OCI-LY7 (cell line): ENCODE measurements at regions not wholly inside any gene's neighbourhood (a gene's known extent, or its start where the extent isn't known, plus 50 kb on each side); places are given as distances from the start of the nearest gene placed in this dataset.

Experiments
- BruUV-seq: library from RNA; stranded (reverse); fragments of 400-500 nt; replicated peaks from 2 replicates; lab custom pipeline; 2021; lab: Mats Ljungman, UMichigan
- CTCF ChIA-PET: fragments of 300-600 bp; sonication (Branson Sonifier 250); formaldehyde crosslinking; loops from one replicate; lab custom pipeline; 2022; ENCODE audit warnings: antibody characterized with exemption; ENCODE audit not compliant: unreplicated experiment; lab: Charles Lee
- POLR2A ChIA-PET: fragments of 300-600 bp; sonication (Branson Sonifier 250); formaldehyde crosslinking; loops from one replicate; lab custom pipeline; 2022; ENCODE audit warnings: antibody characterized with exemption; lab: Charles Lee
- DNase-seq: peaks from one replicate; pipeline ENCODE4 v3.0.0-alpha.2; 2015; ENCODE audit warnings: low spot score
- H2AFZ ChIP-seq: fragments of 200-600 bp; sonication (generic), shearing (Covaris generic); 2 replicates; pipeline ENCODE4 v1.6.1; 2014; ENCODE audit warnings: mild to moderate bottlenecking, antibody characterized with exemption, low read length, moderate library complexity
- H3K27ac ChIP-seq: fragments of 200-600 bp; sonication (generic); 2 replicates; pipeline ENCODE4 v1.5.1; 2014; ENCODE audit warnings: mixed run types, low read depth, mild to moderate bottlenecking, moderate library complexity, low read length, inconsistent platforms; ENCODE audit not compliant: poor library complexity, severe bottlenecking
- H3K36me3 ChIP-seq: fragments of 200-600 bp; sonication (generic); 2 replicates; pipeline ENCODE4 v1.6.1; 2014; ENCODE audit warnings: mild to moderate bottlenecking, antibody characterized with exemption, low read length, moderate library complexity, mixed read lengths; ENCODE audit not compliant: insufficient read depth
- H3K4me1 ChIP-seq: fragments of 200-600 bp; sonication (generic); 2 replicates; pipeline ENCODE4 v1.5.1; 2014; ENCODE audit warnings: mild to moderate bottlenecking, low read length; ENCODE audit not compliant: insufficient read depth, poor library complexity, severe bottlenecking
- H3K4me2 ChIP-seq: fragments of 200-600 bp; sonication (generic); 2 replicates; pipeline ENCODE4 v1.6.1; 2014; ENCODE audit warnings: mild to moderate bottlenecking, low read length
- H3K4me3 ChIP-seq: fragments of 200-600 bp; sonication (generic); 2 replicates; pipeline ENCODE4 v1.5.1; 2014; ENCODE audit warnings: mild to moderate bottlenecking, low read depth, low read length; ENCODE audit not compliant: poor library complexity, severe bottlenecking
- H3K79me2 ChIP-seq: fragments of 200-600 bp; sonication (generic); 2 replicates; pipeline ENCODE4 v1.6.1; 2016; ENCODE audit warnings: low read depth, mild to moderate bottlenecking, low read length, moderate library complexity, mixed read lengths; ENCODE audit not compliant: insufficient read depth
- H3K9me2 ChIP-seq: fragments of 200-600 bp; sonication (generic); 2 replicates; pipeline ENCODE4 v1.6.1; 2016; ENCODE audit warnings: mild to moderate bottlenecking, low read length, mixed read lengths; ENCODE audit not compliant: insufficient read depth
- H3K9me3 ChIP-seq: fragments of 200-600 bp; sonication (generic); 2 replicates; pipeline ENCODE4 v1.6.1; 2014; ENCODE audit warnings: mild to moderate bottlenecking, mixed run types, low read length, mixed read lengths
- H4K20me1 ChIP-seq: fragments of 200-600 bp; sonication (generic); 2 replicates; pipeline ENCODE4 v1.6.1; 2014; ENCODE audit warnings: mild to moderate bottlenecking, antibody characterized with exemption, low read length, moderate library complexity, mixed read lengths; ENCODE audit not compliant: insufficient read depth
- EZH2phosphoT487 ChIP-seq: fragments of 200-600 bp; sonication (generic); IDR thresholded peaks from 2 replicates; pipeline ENCODE4 v1.6.1; 2018; ENCODE audit warnings: low read depth, borderline replicate concordance, mild to moderate bottlenecking, mixed run types, antibody characterized with exemption, low read length, moderate library complexity, mixed read lengths
- intact Hi-C: fragments of 100-400 bp; cut with micrococcal nuclease; formaldehyde crosslinking; loops from one replicate; pipeline ENCODE4 v1.10.0; 2022; ENCODE audit not compliant: unreplicated experiment
- TF ChIP-seq, protein P1 (sequence below): fragments of 200-600 bp; sonication (generic); conservative IDR thresholded peaks from 2 replicates; pipeline ENCODE4 v1.5.1; 2014; ENCODE audit warnings: mild to moderate bottlenecking, antibody characterized with exemption, low read length, moderate library complexity, mixed read lengths

DNA sequence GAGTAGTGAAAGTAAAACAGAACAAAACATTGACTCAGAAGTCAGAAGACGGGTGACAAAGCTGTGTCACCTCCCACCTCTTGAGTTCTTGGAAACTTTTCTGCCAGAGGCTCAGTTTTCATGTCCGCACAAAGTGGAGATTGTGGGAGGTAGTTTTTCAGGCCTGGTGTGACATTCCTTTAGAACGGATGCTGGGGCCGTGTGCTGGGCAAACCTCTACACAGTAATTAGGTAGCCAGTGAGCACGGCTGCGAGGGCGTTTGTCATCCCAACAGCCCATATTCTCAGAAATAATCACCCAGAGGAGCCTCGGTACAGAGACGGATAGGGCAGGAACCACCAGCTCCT is 1054.4 kb downstream of the TBC1D22A start:
- TF ChIP-seq, protein P1, sequence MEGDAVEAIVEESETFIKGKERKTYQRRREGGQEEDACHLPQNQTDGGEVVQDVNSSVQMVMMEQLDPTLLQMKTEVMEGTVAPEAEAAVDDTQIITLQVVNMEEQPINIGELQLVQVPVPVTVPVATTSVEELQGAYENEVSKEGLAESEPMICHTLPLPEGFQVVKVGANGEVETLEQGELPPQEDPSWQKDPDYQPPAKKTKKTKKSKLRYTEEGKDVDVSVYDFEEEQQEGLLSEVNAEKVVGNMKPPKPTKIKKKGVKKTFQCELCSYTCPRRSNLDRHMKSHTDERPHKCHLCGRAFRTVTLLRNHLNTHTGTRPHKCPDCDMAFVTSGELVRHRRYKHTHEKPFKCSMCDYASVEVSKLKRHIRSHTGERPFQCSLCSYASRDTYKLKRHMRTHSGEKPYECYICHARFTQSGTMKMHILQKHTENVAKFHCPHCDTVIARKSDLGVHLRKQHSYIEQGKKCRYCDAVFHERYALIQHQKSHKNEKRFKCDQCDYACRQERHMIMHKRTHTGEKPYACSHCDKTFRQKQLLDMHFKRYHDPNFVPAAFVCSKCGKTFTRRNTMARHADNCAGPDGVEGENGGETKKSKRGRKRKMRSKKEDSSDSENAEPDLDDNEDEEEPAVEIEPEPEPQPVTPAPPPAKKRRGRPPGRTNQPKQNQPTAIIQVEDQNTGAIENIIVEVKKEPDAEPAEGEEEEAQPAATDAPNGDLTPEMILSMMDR, result no peak
- no peak for TF ChIP-seq EZH2phosphoT487
- Histone ChIP-seq H4K20me1 (no peaks in the 10 kb centered on the region), H3K36me3 (no peaks in the 10 kb centered on the region), H3K4me1 (no peaks in the 10 kb centered on the region), H3K9me3 (no peaks in the 10 kb centered on the region), H3K4me2 (no peak overlapping the region), H3K79me2 (no peaks in the 10 kb centered on the region), H3K4me3 (no peak overlapping the region), H3K9me2 (no peaks in the 10 kb centered on the region), H3K27ac (no peak overlapping the region), H2AFZ (no peak overlapping the region)
- intact Hi-C loops, result no loop called here
- CTCF ChIA-PET, result no interaction called here
- no TSS peak for BruUV-seq
- no peak for DNase-seq
- POLR2A ChIA-PET, result no interaction called here

DNA sequence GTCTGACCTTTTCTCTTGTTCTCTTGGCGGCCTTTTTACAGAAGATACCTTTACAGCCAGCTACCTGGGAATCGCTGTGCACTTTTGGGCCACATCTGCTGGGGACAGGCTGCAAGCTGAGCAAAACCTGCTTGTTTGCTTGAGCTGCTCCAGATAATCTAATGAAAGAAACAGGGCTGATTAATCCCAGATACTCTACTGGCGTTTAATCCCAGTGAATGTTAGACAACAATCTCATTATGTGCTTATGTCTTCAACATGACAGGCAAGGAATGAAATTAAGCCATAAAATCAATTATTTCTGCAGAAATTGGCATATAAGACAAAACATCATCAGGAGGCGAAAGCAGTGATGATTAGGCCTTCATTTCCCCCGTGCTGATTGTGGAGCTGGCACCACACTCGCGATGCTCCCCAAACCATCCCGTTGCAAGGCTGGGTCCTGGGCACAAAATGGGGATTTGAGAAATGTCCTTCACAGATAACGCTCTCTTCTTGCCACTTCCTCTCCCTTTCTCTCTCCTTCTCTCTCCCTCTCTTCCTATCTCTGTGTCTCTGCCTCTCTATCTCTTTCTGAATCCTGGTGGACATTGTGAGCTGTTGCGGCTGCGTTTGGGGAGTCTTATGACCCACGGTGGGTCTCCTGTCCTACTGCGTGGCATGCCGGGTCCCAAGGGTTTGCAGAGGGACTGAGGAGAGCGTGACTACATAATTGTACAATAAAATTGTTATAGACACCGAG is 1053.8 kb downstream of the TBC1D22A start:
- no peak for DNase-seq
- H3K9me3 ChIP-seq, result no peaks in the 10 kb centered on the region
- no peak overlapping the region for H3K4me2 ChIP-seq
- no peak overlapping the region for H3K4me3 ChIP-seq
- intact Hi-C loops, result no loop called here
- no peak overlapping the region for H3K27ac ChIP-seq
- BruUV-seq, result no TSS peak
- no peaks in the 10 kb centered on the region for H4K20me1 ChIP-seq
- no peak overlapping the region for H2AFZ ChIP-seq
- no peaks in the 10 kb centered on the region for H3K79me2 ChIP-seq
- ChIA-PET POLR2A (no interaction called here), CTCF (no interaction called here)
- no peaks in the 10 kb centered on the region for H3K36me3 ChIP-seq
- no peaks in the 10 kb centered on the region for H3K4me1 ChIP-seq
- H3K9me2 ChIP-seq, result no peaks in the 10 kb centered on the region
- TF ChIP-seq EZH2phosphoT487, result no peak
- TF ChIP-seq, protein P1, result no peak

DNA sequence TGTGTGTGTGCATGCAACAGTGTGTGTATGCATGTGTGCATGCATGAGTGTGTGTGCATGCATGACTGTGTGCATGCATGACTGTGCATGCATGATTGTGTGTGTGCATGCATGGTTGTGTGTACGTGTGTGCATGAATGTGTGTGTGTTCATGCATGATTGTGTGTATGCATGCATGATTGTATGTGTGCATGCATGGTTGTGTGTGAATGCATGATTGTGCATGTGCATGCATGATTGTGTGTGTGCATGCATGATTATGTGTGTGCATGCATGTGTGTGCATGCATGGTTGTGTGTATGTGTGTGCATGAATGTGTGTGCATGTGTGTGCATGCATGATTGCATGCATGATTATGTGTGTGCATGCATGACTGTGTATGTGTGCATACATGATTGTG is 1052.0 kb downstream of the TBC1D22A start:
- Histone ChIP-seq H3K4me1 (no peaks in the 10 kb centered on the region), H3K9me3 (no peaks in the 10 kb centered on the region), H3K79me2 (no peaks in the 10 kb centered on the region), H3K36me3 (no peaks in the 10 kb centered on the region), H2AFZ (no peak overlapping the region), H4K20me1 (no peaks in the 10 kb centered on the region), H3K27ac (no peak overlapping the region), H3K4me3 (no peak overlapping the region), H3K4me2 (no peak overlapping the region), H3K9me2 (no peaks in the 10 kb centered on the region)
- CTCF ChIA-PET, result no interaction called here
- DNase-seq, result no peak
- TF ChIP-seq EZH2phosphoT487, result no peak
- TF ChIP-seq, protein P1, result no peak
- no TSS peak for BruUV-seq
- intact Hi-C loops, result no loop called here
- POLR2A ChIA-PET, result no interaction called here
